ENCODE measurements at regions not wholly inside any gene's neighbourhood (a gene's known extent, or its start where the extent isn't known, plus 50 kb on each side); places are given as distances from the start of the nearest gene placed in this dataset.
"Not testable (repeated sequence)": the region's sequence is repeated elsewhere in the genome, so short reads cannot be mapped to it uniquely, and the experiment has no call there.

DNA sequence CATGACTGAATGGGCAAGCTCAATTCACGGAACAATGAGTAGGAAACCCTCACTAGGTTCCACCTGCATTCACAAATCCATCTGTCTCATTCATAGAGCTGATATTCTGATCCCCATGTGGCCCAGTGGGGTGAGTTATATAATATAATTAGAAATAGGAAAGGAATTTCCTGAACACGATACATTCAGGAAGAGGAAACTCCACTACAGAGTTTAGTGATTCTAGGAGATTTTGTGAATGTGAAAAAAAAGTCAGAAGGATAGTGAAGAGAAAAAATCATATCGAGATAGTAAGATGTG lies 471.2 kb downstream of the GASK1B start:
- TF ChIP-seq POLR2A (IDR thresholded peaks at IDR 0.05) (no peak), POLR2AphosphoS5 (IDR thresholded peaks at IDR 0.05) (no peak)
- TF ChIP-seq, protein P1, sequence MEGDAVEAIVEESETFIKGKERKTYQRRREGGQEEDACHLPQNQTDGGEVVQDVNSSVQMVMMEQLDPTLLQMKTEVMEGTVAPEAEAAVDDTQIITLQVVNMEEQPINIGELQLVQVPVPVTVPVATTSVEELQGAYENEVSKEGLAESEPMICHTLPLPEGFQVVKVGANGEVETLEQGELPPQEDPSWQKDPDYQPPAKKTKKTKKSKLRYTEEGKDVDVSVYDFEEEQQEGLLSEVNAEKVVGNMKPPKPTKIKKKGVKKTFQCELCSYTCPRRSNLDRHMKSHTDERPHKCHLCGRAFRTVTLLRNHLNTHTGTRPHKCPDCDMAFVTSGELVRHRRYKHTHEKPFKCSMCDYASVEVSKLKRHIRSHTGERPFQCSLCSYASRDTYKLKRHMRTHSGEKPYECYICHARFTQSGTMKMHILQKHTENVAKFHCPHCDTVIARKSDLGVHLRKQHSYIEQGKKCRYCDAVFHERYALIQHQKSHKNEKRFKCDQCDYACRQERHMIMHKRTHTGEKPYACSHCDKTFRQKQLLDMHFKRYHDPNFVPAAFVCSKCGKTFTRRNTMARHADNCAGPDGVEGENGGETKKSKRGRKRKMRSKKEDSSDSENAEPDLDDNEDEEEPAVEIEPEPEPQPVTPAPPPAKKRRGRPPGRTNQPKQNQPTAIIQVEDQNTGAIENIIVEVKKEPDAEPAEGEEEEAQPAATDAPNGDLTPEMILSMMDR (IDR thresholded peaks at IDR 0.05) = no peak
- intact Hi-C loops (cut with DNase I) = no loop called here
- H3K4me3 ChIP-seq = no peak overlapping the region

DNA sequence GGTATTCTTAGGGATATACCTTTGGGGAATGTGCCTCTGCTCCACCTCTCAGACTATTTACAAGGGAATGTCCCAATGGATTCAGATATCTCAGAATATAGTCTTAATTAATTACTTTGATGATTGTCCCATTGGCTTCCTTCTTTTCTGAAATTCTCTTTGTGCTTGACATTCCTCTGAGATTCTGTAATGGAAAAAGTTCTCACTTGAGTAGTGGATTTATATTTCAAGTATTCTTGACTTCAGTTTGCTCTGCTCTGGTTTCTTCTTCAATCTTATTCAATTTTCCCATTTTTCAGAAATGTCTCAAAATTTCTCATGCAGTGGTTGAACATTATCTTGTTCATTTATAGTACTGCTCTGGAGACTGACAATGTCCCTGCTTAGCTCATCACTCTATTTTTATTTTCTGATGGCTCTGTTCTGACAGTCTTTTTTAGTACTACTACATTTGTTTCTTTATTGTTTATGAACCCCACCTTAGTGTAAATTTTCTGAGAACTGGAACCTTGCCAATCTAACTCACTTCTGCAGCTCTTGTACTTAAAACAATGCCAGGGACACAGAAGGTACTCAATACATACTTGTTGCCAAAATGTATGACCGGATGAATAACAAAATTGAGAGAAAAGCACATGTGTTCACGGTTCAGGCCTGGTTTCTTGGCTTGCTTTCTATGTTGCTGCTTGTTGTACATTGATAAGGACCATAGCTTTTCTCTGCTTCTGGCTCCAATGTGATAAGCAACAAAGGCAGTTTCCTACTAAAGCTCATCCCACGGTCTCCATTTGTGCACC lies 471.7 kb downstream of the GASK1B start:
- Histone ChIP-seq H3K27me3 (replicated peaks; ENCODE audit: insufficient read depth) (no peaks in the 10 kb centered on the region), H3K9me3 (no peaks in the 10 kb centered on the region), H3K36me3 (no peaks in the 10 kb centered on the region), H3K27ac (no peak overlapping the region), H3K4me3 (no peak overlapping the region), H3K4me1 (replicated peaks) (no peaks in the 10 kb centered on the region)
- no peak for TF ChIP-seq POLR2AphosphoS5 (IDR thresholded peaks at IDR 0.05)
- TF ChIP-seq POLR2A (IDR thresholded peaks at IDR 0.05) = no peak
- TF ChIP-seq, protein P1 (IDR thresholded peaks at IDR 0.05) = no peak
- DNase-seq (ENCODE audit: low spot score) = no peak
- intact Hi-C loops (cut with DNase I) = no loop called here
- WGBS = 57% methylated on average over 3 of the region's 3 CpGs

More for the DNA sequence above, 471.2 kb downstream of the GASK1B start:
- H3K9me3 ChIP-seq = no peaks in the 10 kb centered on the region
- no peaks in the 10 kb centered on the region for H3K4me1 ChIP-seq (replicated peaks)
- no peaks in the 10 kb centered on the region for H3K36me3 ChIP-seq
- 67% methylated on average over 3 of the region's 3 CpGs for WGBS
- DNase-seq (ENCODE audit: low spot score) = no peak
- no peaks in the 10 kb centered on the region for H3K27me3 ChIP-seq (replicated peaks; ENCODE audit: insufficient read depth)
- H3K27ac ChIP-seq = no peak overlapping the region

DNA sequence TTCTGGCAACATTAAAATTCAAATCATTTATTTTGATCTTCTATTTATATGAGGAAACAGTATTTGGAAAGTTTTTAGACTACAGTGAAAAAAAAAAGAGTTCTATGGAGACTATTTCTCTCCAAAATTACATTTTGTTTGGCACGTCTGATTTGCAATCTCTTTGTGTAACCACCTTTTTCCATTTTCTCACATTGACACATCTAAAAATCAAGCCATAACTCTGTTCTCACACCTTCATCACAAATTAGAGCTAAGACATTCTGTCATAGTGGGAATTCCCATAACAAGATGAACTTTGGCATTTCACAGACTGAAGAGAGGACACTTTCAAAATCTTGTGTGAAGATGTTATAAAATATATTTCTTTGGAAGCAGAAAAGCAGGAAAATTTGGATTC lies 468.9 kb downstream of the GRIA2 start:
- TF ChIP-seq POLR2A (IDR thresholded peaks at IDR 0.05) = no peak
- TF ChIP-seq, protein P1 (IDR thresholded peaks at IDR 0.05) = no peak
- TF ChIP-seq POLR2AphosphoS5 (IDR thresholded peaks at IDR 0.05) = no peak
- Histone ChIP-seq H3K36me3 (no peaks in the 10 kb centered on the region), H3K27ac (no peak overlapping the region), H3K4me3 (no peak overlapping the region), H3K9me3 (no peaks in the 10 kb centered on the region), H3K27me3 (replicated peaks; ENCODE audit: insufficient read depth) (no peaks in the 10 kb centered on the region), H3K4me1 (replicated peaks) (no peaks in the 10 kb centered on the region)
- intact Hi-C loops (cut with DNase I) = no loop called here
- WGBS = 69% methylated on average over 1 of the region's 1 CpG
- no peak for DNase-seq (ENCODE audit: low spot score)

DNA sequence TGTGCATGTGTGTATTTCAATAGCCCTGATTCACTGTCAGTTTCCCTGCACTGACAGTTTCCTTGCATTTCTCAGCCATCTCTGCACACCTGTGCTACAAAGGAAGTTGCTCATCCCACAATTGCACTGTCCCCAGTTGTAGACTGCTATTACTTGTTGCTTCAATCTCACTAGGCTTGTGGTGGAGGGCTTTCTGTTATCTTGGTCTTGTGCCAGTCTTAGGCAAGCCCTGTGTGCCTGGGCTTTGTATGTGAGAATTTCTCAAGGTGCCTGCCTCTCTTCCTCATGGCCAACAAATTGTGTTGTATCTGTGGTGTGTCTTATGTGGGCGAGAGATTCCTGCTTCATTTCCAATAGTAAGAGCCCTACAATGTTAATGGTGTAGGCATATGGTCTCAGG lies 467.4 kb downstream of the GRIA2 start:
- no peak for DNase-seq (ENCODE audit: low spot score)
- TF ChIP-seq POLR2A (IDR thresholded peaks at IDR 0.05) (no peak), POLR2AphosphoS5 (IDR thresholded peaks at IDR 0.05) (no peak)
- TF ChIP-seq, protein P1 (IDR thresholded peaks at IDR 0.05) = no peak
- 96% methylated on average over 1 of the region's 1 CpG for WGBS
- Histone ChIP-seq H3K4me3 (no peak overlapping the region), H3K9me3 (no peaks in the 10 kb centered on the region), H3K27me3 (replicated peaks; ENCODE audit: insufficient read depth) (no peaks in the 10 kb centered on the region), H3K36me3 (no peaks in the 10 kb centered on the region), H3K27ac (no peak overlapping the region), H3K4me1 (replicated peaks) (no peaks in the 10 kb centered on the region)
- intact Hi-C loops (cut with DNase I) = no loop called here

DNA sequence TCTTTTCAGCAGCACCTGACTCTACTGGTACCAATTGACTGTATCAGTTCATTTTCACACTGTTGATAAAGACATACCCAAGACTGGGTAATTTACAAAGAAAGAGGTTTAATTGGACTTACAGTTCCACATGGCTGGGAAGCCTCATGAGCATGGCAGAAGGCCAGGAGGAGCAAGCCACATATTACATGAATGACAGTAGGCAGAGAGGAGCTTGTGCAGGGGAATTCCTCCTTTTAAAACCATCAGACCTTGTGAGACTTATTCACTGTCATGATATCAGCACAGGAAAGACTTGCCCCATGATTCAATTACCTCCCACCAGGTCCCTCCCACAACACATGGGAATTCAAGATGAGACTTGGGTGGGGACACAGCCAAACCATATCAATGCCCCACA lies 458.8 kb downstream of the GRIA2 start:
- H3K27ac ChIP-seq; H3K9me3 ChIP-seq; H3K4me3 ChIP-seq; DNase-seq (ENCODE audit: low spot score); H3K27me3 ChIP-seq (replicated peaks; ENCODE audit: insufficient read depth); intact Hi-C loops (cut with DNase I); H3K4me1 ChIP-seq (replicated peaks); H3K36me3 ChIP-seq: not testable (repeated sequence)

Measured in prostate gland (tissue), 2 donors.